IPS DF 19.7 (cell line): ENCODE measurements at regions not wholly inside any gene's neighbourhood (a gene's known extent, or its start where the extent isn't known, plus 50 kb on each side); places are given as distances from the start of the nearest gene placed in this dataset.

Source experiments
- DNase-seq: peaks from one replicate; pipeline ENCODE4 v3.0.0-alpha.2; 2013; ENCODE audit warnings: low read depth, low spot score

- DNase-seq: no peak
Observed at GRCh38 chr12:77572371-77572770, 258.3 kb upstream of the NAV3 start.

- DNase-seq: no peak
Observed at GRCh38 chr12:77571768-77572167, 258.9 kb upstream of the NAV3 start.

GRCh38 chr12:77571127-77571526 is 259.6 kb upstream of the NAV3 start:
- no peak for DNase-seq

GRCh38 chr12:77569876-77570275 is 260.8 kb upstream of the NAV3 start:
- DNase-seq: no peak

- no peak for DNase-seq
Observed at GRCh38 chr12:77560714-77561113, 270.0 kb upstream of the NAV3 start.

GRCh38 chr12:77559400-77560074 is 271.2 kb upstream of the NAV3 start:
- no peak for DNase-seq

- DNase-seq: no peak
Observed at GRCh38 chr12:77555074-77555473, 275.6 kb upstream of the NAV3 start.

- DNase-seq: no peak
Observed at GRCh38 chr12:77553976-77554619, 276.6 kb upstream of the NAV3 start.

- DNase-seq: no peak
Observed at GRCh38 chr12:77549383-77550128, 281.1 kb upstream of the NAV3 start.

- no peak for DNase-seq
Observed at GRCh38 chr12:77548797-77549196, 281.9 kb upstream of the NAV3 start.

GRCh38 chr12:77540097-77540496 is 290.6 kb upstream of the NAV3 start:
- DNase-seq: no peak

GRCh38 chr12:77537663-77538062 is 293.0 kb upstream of the NAV3 start:
- DNase-seq: no peak

GRCh38 chr12:77535734-77536133 is 295.0 kb upstream of the NAV3 start:
- DNase-seq: no peak

GRCh38 chr12:77531912-77532311 is 298.8 kb upstream of the NAV3 start:
- no peak for DNase-seq

- DNase-seq: no peak
Observed at GRCh38 chr12:77522247-77522646, 308.4 kb upstream of the NAV3 start.

GRCh38 chr12:77521508-77522115 is 309.1 kb upstream of the NAV3 start:
- no peak for DNase-seq

GRCh38 chr12:77514511-77514910 is 316.2 kb upstream of the NAV3 start:
- no peak for DNase-seq

GRCh38 chr12:77510985-77511384 is 319.7 kb upstream of the NAV3 start:
- DNase-seq: no peak

- DNase-seq: no peak
Observed at GRCh38 chr12:77504466-77504865, 326.2 kb upstream of the NAV3 start.

- DNase-seq: no peak
Observed at GRCh38 chr12:77500089-77500488, 330.6 kb upstream of the NAV3 start.

GRCh38 chr12:77497647-77498046 is 333.0 kb upstream of the NAV3 start:
- no peak for DNase-seq

- no peak for DNase-seq
Observed at GRCh38 chr12:77496714-77497113, 334.0 kb upstream of the NAV3 start.
